Hepatocyte (in vitro differentiated cells): ENCODE measurements at regions not wholly inside any gene's neighbourhood (a gene's known extent, or its start where the extent isn't known, plus 50 kb on each side); places are given as distances from the start of the nearest gene placed in this dataset.
A peak's percentile ranks its signal among the peaks of the same experiment; 100 is the strongest.

Source experiments
- DNase-seq: peaks from one replicate; pipeline ENCODE4 v3.0.0-alpha.2; 2016; ENCODE audit warnings: low spot score
- H2AFZ ChIP-seq: fragments of 200-600 bp; sonication (generic); 2 replicates; pipeline ENCODE4 v1.6.0; 2016; ENCODE audit warnings: antibody characterized with exemption, mild to moderate bottlenecking
- H3K27ac ChIP-seq: fragments of 200-600 bp; sonication (generic); 2 replicates; pipeline ENCODE4 v1.5.1; 2016; ENCODE audit warnings: mild to moderate bottlenecking
- H3K27me3 ChIP-seq: fragments of 200-600 bp; sonication (generic); 2 replicates; pipeline ENCODE4 v1.6.1; 2016
- H3K36me3 ChIP-seq: fragments of 200-600 bp; sonication (generic); replicated peaks from 2 replicates; pipeline ENCODE4 v1.5.1; 2016; ENCODE audit warnings: low read depth; ENCODE audit not compliant: insufficient read depth
- H3K4me1 ChIP-seq: fragments of 200-600 bp; sonication (generic); 2 replicates; pipeline ENCODE4 v1.5.1; 2016; ENCODE audit warnings: mild to moderate bottlenecking, moderate library complexity; ENCODE audit not compliant: insufficient read depth
- H3K4me2 ChIP-seq: fragments of 200-600 bp; sonication (generic); 2 replicates; pipeline ENCODE4 v1.6.0; 2016
- H3K4me3 ChIP-seq: fragments of 200-600 bp; sonication (generic); 2 replicates; pipeline ENCODE4 v1.5.1; 2016; ENCODE audit warnings: mild to moderate bottlenecking
- H3K79me2 ChIP-seq: fragments of 200-600 bp; sonication (generic); 2 replicates; pipeline ENCODE4 v1.6.0; 2017; ENCODE audit warnings: mild to moderate bottlenecking
- H3K9me2 ChIP-seq: fragments of 200-600 bp; sonication (generic); replicated peaks from 2 replicates; pipeline ENCODE4 v1.6.0; 2017; ENCODE audit warnings: mild to moderate bottlenecking; ENCODE audit not compliant: insufficient read depth
- H3K9me3 ChIP-seq: fragments of 200-600 bp; sonication (generic); 2 replicates; pipeline ENCODE4 v1.5.1; 2016; ENCODE audit warnings: low read depth, mild to moderate bottlenecking
- H4K20me1 ChIP-seq: fragments of 200-600 bp; sonication (generic); 2 replicates; pipeline ENCODE4 v1.6.0; 2016; ENCODE audit warnings: mild to moderate bottlenecking; ENCODE audit not compliant: insufficient read depth, poor library complexity, severe bottlenecking
- EZH2 ChIP-seq: fragments of 200-600 bp; sonication (generic); IDR thresholded peaks from 2 replicates; pipeline ENCODE4 v1.6.1; 2016; ENCODE audit warnings: antibody characterized with exemption, mild to moderate bottlenecking, borderline replicate concordance
- EZH2phosphoT487 ChIP-seq: fragments of 200-600 bp; sonication (generic); IDR thresholded peaks from one replicate; pipeline ENCODE4 v1.6.1; 2018; ENCODE audit warnings: antibody characterized with exemption, mild to moderate bottlenecking, low read depth, moderate library complexity; ENCODE audit not compliant: unreplicated experiment, severe bottlenecking
- WGBS: methylation state at CpG from one replicate; pipeline ENCODE4 v1.1.6; 2016; ENCODE audit warnings: low lambda C conversion rate; ENCODE audit errors: missing lambda C conversion rate; 5-methylcytosine and 5-hydroxymethylcytosine counted together
- TF ChIP-seq, protein P1 (sequence below): fragments of 200-600 bp; sonication (generic); IDR thresholded peaks from 2 replicates; pipeline ENCODE4 v1.5.1; 2016; ENCODE audit warnings: antibody characterized with exemption, mild to moderate bottlenecking; ENCODE audit not compliant: poor library complexity

DNA sequence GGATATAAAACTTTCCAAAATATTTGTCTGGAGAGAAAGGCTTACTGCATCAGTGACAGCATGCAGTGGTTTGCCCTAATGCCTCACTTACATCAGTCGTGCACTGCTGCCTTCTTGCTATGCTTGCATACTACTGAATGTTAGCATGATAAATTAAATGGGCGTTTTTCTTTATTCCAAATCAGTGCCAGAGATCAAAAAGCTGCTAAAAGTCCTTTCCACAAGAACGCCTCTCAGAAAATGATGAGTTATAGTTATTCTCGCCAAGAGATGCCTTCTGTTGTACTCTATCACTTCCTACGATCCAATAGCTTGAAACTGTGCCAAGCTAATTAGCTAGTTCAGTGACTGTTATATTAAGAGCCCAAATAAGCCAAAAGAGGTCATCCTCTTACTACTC, 345.8 kb upstream of the ROBO2 start:
- Histone ChIP-seq H3K79me2 (no peaks in the 10 kb centered on the region), H2AFZ (no peak overlapping the region), H3K9me3 (no peaks in the 10 kb centered on the region), H3K27me3 (no peaks in the 10 kb centered on the region), H3K9me2 (no peaks in the 10 kb centered on the region), H3K4me1 (no peaks in the 10 kb centered on the region), H3K36me3 (no peaks in the 10 kb centered on the region), H3K4me2 (no peak overlapping the region), H4K20me1 (no peaks in the 10 kb centered on the region), H3K27ac (no peak overlapping the region), H3K4me3 (no peak overlapping the region)
- 90% methylated on average over 5 of the region's 5 CpGs for WGBS
- TF ChIP-seq EZH2phosphoT487, result no peak
- no peak for TF ChIP-seq EZH2
- TF ChIP-seq, protein P1, sequence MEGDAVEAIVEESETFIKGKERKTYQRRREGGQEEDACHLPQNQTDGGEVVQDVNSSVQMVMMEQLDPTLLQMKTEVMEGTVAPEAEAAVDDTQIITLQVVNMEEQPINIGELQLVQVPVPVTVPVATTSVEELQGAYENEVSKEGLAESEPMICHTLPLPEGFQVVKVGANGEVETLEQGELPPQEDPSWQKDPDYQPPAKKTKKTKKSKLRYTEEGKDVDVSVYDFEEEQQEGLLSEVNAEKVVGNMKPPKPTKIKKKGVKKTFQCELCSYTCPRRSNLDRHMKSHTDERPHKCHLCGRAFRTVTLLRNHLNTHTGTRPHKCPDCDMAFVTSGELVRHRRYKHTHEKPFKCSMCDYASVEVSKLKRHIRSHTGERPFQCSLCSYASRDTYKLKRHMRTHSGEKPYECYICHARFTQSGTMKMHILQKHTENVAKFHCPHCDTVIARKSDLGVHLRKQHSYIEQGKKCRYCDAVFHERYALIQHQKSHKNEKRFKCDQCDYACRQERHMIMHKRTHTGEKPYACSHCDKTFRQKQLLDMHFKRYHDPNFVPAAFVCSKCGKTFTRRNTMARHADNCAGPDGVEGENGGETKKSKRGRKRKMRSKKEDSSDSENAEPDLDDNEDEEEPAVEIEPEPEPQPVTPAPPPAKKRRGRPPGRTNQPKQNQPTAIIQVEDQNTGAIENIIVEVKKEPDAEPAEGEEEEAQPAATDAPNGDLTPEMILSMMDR, result no peak
- no peak for DNase-seq

DNA sequence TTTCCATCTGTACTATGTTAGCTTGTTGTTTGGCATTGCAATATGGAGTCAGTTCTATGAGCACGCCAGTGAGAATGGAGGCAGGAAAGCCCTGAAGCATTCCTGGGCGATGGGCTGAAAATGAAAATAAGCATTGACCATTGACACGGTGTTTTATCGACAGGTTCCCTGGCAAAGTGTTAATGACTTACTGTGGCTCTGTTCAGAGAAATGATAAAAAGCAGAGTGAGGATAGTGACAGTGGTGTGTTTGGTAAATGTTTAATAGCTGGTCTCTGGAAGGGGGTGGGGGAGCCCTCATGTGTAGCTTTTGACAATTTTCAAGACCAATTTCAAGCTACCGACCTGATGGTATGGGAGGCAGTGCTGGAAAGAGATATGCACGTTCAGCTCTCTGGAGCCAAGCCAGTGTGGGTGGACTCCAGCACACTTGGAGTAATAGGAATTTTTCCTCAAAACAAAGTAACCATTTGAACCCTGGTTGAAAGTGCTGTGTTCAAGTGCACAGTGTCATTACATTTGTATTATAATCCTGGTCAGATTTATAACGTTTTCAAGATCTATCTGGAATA, 341.7 kb upstream of the ROBO2 start:
- Histone ChIP-seq H3K27ac (no peak overlapping the region), H3K36me3 (no peaks in the 10 kb centered on the region), H3K9me2 (no peaks in the 10 kb centered on the region), H3K27me3 (no peaks in the 10 kb centered on the region), H3K4me1 (no peaks in the 10 kb centered on the region), H3K79me2 (no peaks in the 10 kb centered on the region), H2AFZ (no peak overlapping the region), H3K9me3 (no peaks in the 10 kb centered on the region), H3K4me3 (no peak overlapping the region), H4K20me1 (no peaks in the 10 kb centered on the region), H3K4me2 (peak overlapping the region; percentile 45)
- DNase-seq, result peak; percentile 12
- no peak for TF ChIP-seq EZH2
- no peak for TF ChIP-seq EZH2phosphoT487
- TF ChIP-seq, protein P1, result no peak
- WGBS, result 28% methylated on average over 7 of the region's 7 CpGs

DNA sequence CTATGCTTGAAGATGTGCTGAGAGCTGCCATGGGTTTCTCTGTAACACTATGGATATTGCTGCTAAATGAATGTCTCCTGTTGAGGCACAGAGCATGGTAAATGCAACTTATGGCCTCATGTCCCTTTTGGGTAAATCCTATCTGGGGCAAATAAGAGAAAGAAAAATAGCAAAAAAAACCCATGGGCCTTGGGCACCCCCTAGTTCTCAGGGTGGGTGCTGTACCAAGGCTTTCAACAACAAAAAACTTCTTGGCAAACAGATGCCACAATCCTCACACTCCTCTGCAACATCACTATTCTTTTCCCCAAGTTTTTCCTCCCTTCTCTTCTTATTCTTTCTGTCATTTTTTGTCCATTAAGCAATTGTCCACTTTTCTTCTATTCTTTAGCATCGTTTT, 340.1 kb upstream of the ROBO2 start:
- 81% methylated on average over 1 of the region's 1 CpG for WGBS
- Histone ChIP-seq H3K4me1 (no peaks in the 10 kb centered on the region), H3K36me3 (no peaks in the 10 kb centered on the region), H3K27me3 (no peaks in the 10 kb centered on the region), H4K20me1 (no peaks in the 10 kb centered on the region), H3K27ac (no peak overlapping the region), H2AFZ (no peak overlapping the region), H3K4me2 (peak overlapping the region; percentile 27), H3K4me3 (no peak overlapping the region), H3K9me3 (no peaks in the 10 kb centered on the region), H3K79me2 (no peaks in the 10 kb centered on the region), H3K9me2 (no peaks in the 10 kb centered on the region)
- no peak for DNase-seq
- TF ChIP-seq EZH2phosphoT487, result no peak
- TF ChIP-seq, protein P1, result no peak
- no peak for TF ChIP-seq EZH2
